GM23338 (cell line): ENCODE measurements at regions not wholly inside any gene's neighbourhood (a gene's known extent, or its start where the extent isn't known, plus 50 kb on each side); places are given as distances from the start of the nearest gene placed in this dataset.

Source experiments
- ATAC-seq: fragments of 200-7000 bp; cut with Tn5 transposase; 3 replicates; pipeline ENCODE4 v1.9.1; 2020
- DNase-seq: peaks from one replicate; pipeline ENCODE4 v3.0.0-alpha.2; 2015; ENCODE audit warnings: low spot score
- H2AFZ ChIP-seq: fragments of 200-600 bp; sonication (generic); 2 replicates; pipeline ENCODE4 v1.8.0; 2016; ENCODE audit warnings: antibody characterized with exemption, mild to moderate bottlenecking, moderate library complexity
- H3F3A ChIP-seq: fragments of 200-600 bp; sonication (generic); replicated peaks from 2 replicates; pipeline ENCODE4 v1.8.0; 2017; ENCODE audit warnings: antibody characterized with exemption, mixed run types, low read depth
- H3K27ac ChIP-seq: fragments of 200-600 bp; sonication (generic); 2 replicates; pipeline ENCODE4 v1.6.1; 2016; ENCODE audit warnings: low read depth
- H3K27me3 ChIP-seq: fragments of 200-600 bp; sonication (generic); 2 replicates; pipeline ENCODE4 v1.8.0; 2016; ENCODE audit warnings: mild to moderate bottlenecking, mixed run types, moderate library complexity; ENCODE audit not compliant: insufficient read depth
- H3K36me3 ChIP-seq: fragments of 200-600 bp; sonication (generic); 2 replicates; pipeline ENCODE4 v1.8.0; 2016; ENCODE audit warnings: mild to moderate bottlenecking; ENCODE audit not compliant: insufficient read depth
- H3K4me1 ChIP-seq: fragments of 200-600 bp; sonication (generic); 2 replicates; pipeline ENCODE4 v1.8.0; 2016; ENCODE audit warnings: mild to moderate bottlenecking, moderate library complexity; ENCODE audit not compliant: insufficient read depth
- H3K4me2 ChIP-seq: fragments of 200-600 bp; sonication (generic); 2 replicates; pipeline ENCODE4 v1.7.1; 2017; ENCODE audit warnings: mixed run types
- H3K4me3 ChIP-seq: fragments of 200-600 bp; sonication (generic); 2 replicates; pipeline ENCODE4 v1.6.1; 2016; ENCODE audit warnings: mixed run types
- H3K79me2 ChIP-seq: fragments of 200-600 bp; sonication (generic); replicated peaks from 2 replicates; pipeline ENCODE4 v1.8.0; 2017; ENCODE audit warnings: mild to moderate bottlenecking; ENCODE audit not compliant: insufficient read depth
- H3K9me2 ChIP-seq: fragments of 200-600 bp; sonication (generic); 2 replicates; pipeline ENCODE4 v1.8.0; 2017; ENCODE audit not compliant: insufficient read depth
- H4K20me1 ChIP-seq: fragments of 200-600 bp; sonication (generic); replicated peaks from 2 replicates; pipeline ENCODE4 v1.8.0; 2017; ENCODE audit warnings: mild to moderate bottlenecking; ENCODE audit not compliant: insufficient read depth
- H3K27ac Mint-ChIP-seq: 2 replicates; pipeline ENCODE4 v1.8.0; 2020; ENCODE audit warnings: inconsistent platforms, mild to moderate bottlenecking, moderate library complexity, mixed read lengths
- H3K27me3 Mint-ChIP-seq: 3 replicates; pipeline ENCODE4 v1.8.0; 2022; ENCODE audit warnings: low read depth, mild to moderate bottlenecking, moderate library complexity, mixed read lengths, inconsistent platforms; ENCODE audit not compliant: insufficient read depth, poor library complexity
- H3K36me3 Mint-ChIP-seq: 3 replicates; pipeline ENCODE4 v1.8.0; 2021; ENCODE audit warnings: low read depth, mild to moderate bottlenecking, inconsistent platforms, moderate library complexity, mixed read lengths
- H3K4me1 Mint-ChIP-seq: 3 replicates; pipeline ENCODE4 v1.8.0; 2020; ENCODE audit warnings: mild to moderate bottlenecking, inconsistent platforms, mixed read lengths
- H3K4me3 Mint-ChIP-seq: 3 replicates; pipeline ENCODE4 v1.8.0; 2021; ENCODE audit warnings: moderate library complexity, mild to moderate bottlenecking, inconsistent platforms, mixed read lengths
- H3K9me3 Mint-ChIP-seq: 3 replicates; pipeline ENCODE4 v1.8.0; 2020; ENCODE audit warnings: moderate library complexity, mild to moderate bottlenecking, inconsistent platforms, mixed read lengths
- CREB1 ChIP-seq: fragments of 250-450 bp; sonication (Bioruptor Pico); IDR thresholded peaks from 2 replicates; pipeline ENCODE4 v1.5.0; 2020; ENCODE audit warnings: low read depth, mild to moderate bottlenecking, moderate library complexity
- CTCF ChIP-seq, 2 experiments: fragments of 200-600 bp in 1 of 2; sonication (generic) in 1 of 2; conservative IDR thresholded peaks; 2 replicates each; pipeline versions ENCODE4 v1.5.1 to v1.6.1; 2016 to 2017; ENCODE audit warnings: antibody characterized with exemption in 2 of 2, low read depth in 2 of 2, mild to moderate bottlenecking in 2 of 2, moderate library complexity in 1 of 2
- ETS1 ChIP-seq: IDR thresholded peaks from 2 replicates; pipeline ENCODE4 v1.6.1; 2016; ENCODE audit warnings: antibody characterized with exemption
- EZH2 ChIP-seq: fragments of 200-600 bp; sonication (generic); IDR thresholded peaks from one replicate; pipeline ENCODE4 v1.8.0; 2017; ENCODE audit warnings: antibody characterized with exemption, mild to moderate bottlenecking, low read depth; ENCODE audit not compliant: unreplicated experiment
- EZH2phosphoT487 ChIP-seq: fragments of 200-600 bp; sonication (generic); IDR thresholded peaks from one replicate; pipeline ENCODE4 v1.8.1; 2018; ENCODE audit warnings: antibody characterized with exemption; ENCODE audit not compliant: unreplicated experiment
- JUNB ChIP-seq: IDR thresholded peaks from one replicate; pipeline ENCODE4 v1.6.1; 2016; ENCODE audit warnings: antibody characterized with exemption; ENCODE audit not compliant: unreplicated experiment
- NANOG ChIP-seq: IDR thresholded peaks from 2 replicates; pipeline ENCODE4 v1.6.1; 2016; ENCODE audit warnings: antibody characterized with exemption, borderline replicate concordance
- POLR2AphosphoS5 ChIP-seq: IDR thresholded peaks from 2 replicates; pipeline ENCODE4 v1.6.1; 2016; ENCODE audit warnings: antibody characterized with exemption, low read depth
- REST ChIP-seq: IDR thresholded peaks from one replicate; pipeline ENCODE4 v1.6.1; 2018; ENCODE audit warnings: antibody characterized with exemption; ENCODE audit not compliant: unreplicated experiment
- STAT1 ChIP-seq: IDR thresholded peaks from one replicate; pipeline ENCODE4 v1.6.1; 2016; ENCODE audit warnings: antibody characterized with exemption; ENCODE audit not compliant: unreplicated experiment
- ZNF114 ChIP-seq: fragments of 250-450 bp; sonication (Bioruptor Pico); IDR thresholded peaks from 2 replicates; pipeline ENCODE4 v1.5.0; 2020; ENCODE audit warnings: mild to moderate bottlenecking, moderate library complexity
- ZNF331 ChIP-seq: fragments of 250-450 bp; sonication (Bioruptor Pico); IDR thresholded peaks from 2 replicates; pipeline ENCODE4 v1.5.0; 2020; ENCODE audit warnings: low read depth, mild to moderate bottlenecking, moderate library complexity
- ZNF462 ChIP-seq: fragments of 250-450 bp; sonication (Bioruptor Pico); IDR thresholded peaks from 2 replicates; pipeline ENCODE4 v1.5.0; 2020; ENCODE audit warnings: mild to moderate bottlenecking, moderate library complexity

GRCh38 chr6:122007339-122007738 lies 392.1 kb upstream of the HSF2 start:
- Histone ChIP-seq H3F3A (no peaks in the 10 kb centered on the region), H3K4me3 (no peak overlapping the region), H2AFZ (no peak overlapping the region), H3K4me1 (peaks cover 31% of the 10 kb centered on the region), H3K9me2 (no peaks in the 10 kb centered on the region), H3K27me3 (no peaks in the 10 kb centered on the region), H3K4me2 (peak overlapping the region; percentile 27), H3K27ac (peak overlapping the region; percentile 77; the same call in 1 of the 2 replicates), H4K20me1 (no peaks in the 10 kb centered on the region), H3K36me3 (no peaks in the 10 kb centered on the region), H3K79me2 (no peaks in the 10 kb centered on the region)
- Mint-ChIP-seq H3K9me3 (no peaks in the 10 kb centered on the region), H3K27me3 (no peaks in the 10 kb centered on the region), H3K4me3 (peak overlapping the region; percentile 17; the same call in 1 of the 3 replicates), H3K27ac (peak overlapping the region; percentile 89), H3K36me3 (no peaks in the 10 kb centered on the region; the same call in 2 of the 3 replicates), H3K4me1 (peaks cover 38% of the 10 kb centered on the region)
- ATAC-seq (peak; percentile 77), DNase-seq (peak; percentile 32)
- TF ChIP-seq ZNF462 (no peak), EZH2 (no peak), CTCF (conservative IDR thresholded peaks at IDR 0.05; ENCODE audit: low read depth in 2 of 2) (no peak), POLR2AphosphoS5 (no peak), ETS1 (no peak), STAT1 (no peak), EZH2phosphoT487 (no peak), NANOG (no peak), JUNB (no peak), ZNF114 (CRISPR knock-in tag) (no peak), REST (no peak), ZNF331 (CRISPR knock-in tag) (no peak), CREB1 (CRISPR knock-in tag) (no peak)
